Esophagus (tissue), 2 donors: ENCODE measurements at regions not wholly inside any gene's neighbourhood (a gene's known extent, or its start where the extent isn't known, plus 50 kb on each side); places are given as distances from the start of the nearest gene placed in this dataset.

ENCODE experiments used
- H3K27ac ChIP-seq, 2 donors: one replicate each; pipeline ENCODE4 v1.5.1; 2013; ENCODE audit warnings: low read depth in 2 of 2, mild to moderate bottlenecking in 2 of 2, inconsistent platforms in 1 of 2, low read length in 1 of 2, moderate library complexity in 1 of 2
- H3K27me3 ChIP-seq, 2 donors: one replicate each; pipeline ENCODE4 v1.6.1; 2013; ENCODE audit warnings: low read length in 2 of 2, control low read depth in 1 of 2, mild to moderate bottlenecking in 1 of 2; ENCODE audit not compliant: insufficient read depth in 2 of 2, control insufficient read depth in 1 of 2
- H3K36me3 ChIP-seq, 2 donors: one replicate each; pipeline ENCODE4 v1.6.1; 2013; ENCODE audit warnings: low read length in 1 of 2; ENCODE audit not compliant: control insufficient read depth in 2 of 2, insufficient read depth in 2 of 2
- H3K4me1 ChIP-seq, 2 donors: one replicate each; pipeline ENCODE4 v1.6.1; 2013; ENCODE audit warnings: low read length in 1 of 2; ENCODE audit not compliant: control insufficient read depth in 2 of 2, insufficient read depth in 2 of 2
- H3K4me3 ChIP-seq, 2 donors: one replicate each; pipeline ENCODE4 v1.5.1; 2013; ENCODE audit warnings: low read length in 2 of 2, mild to moderate bottlenecking in 2 of 2, low read depth in 1 of 2, moderate library complexity in 1 of 2
- H3K9me3 ChIP-seq, 2 donors: one replicate each; pipeline ENCODE4 v1.6.1; 2013; ENCODE audit warnings: mild to moderate bottlenecking in 2 of 2, low read depth in 1 of 2, low read length in 1 of 2, moderate library complexity in 1 of 2; ENCODE audit not compliant: control insufficient read depth in 2 of 2, insufficient read depth in 1 of 2
- WGBS, 2 donors: extraction: QIAGEN DNeasy Blood & Tissue Kit; methylation state at CpG; one replicate each; pipeline ENCODE4 v1.1.7; 2013; 5-methylcytosine and 5-hydroxymethylcytosine counted together
- donor health status: healthy with polysubstance abuse.
- donor health status: Bipolar disorder and iron deficiency.

DNA sequence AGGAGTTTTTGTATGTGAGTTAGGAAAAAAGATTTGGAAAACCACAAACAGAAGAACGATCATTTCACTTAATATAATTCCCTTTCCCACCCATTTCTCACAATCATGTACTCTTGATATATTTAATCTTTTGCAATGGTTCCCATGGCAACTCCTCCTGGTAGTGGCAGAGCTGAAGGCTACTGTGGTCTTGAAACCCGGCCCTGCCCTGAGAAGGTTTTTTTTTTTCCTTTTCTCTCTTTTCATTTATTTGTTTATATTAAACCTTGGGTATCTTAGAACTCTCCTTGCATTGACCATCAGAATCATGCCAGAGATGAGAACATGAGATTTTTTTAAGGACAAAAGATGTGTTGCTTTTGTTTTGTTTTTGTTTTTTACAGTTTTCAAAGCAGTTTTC is 566.1 kb upstream of the NRP1 start:
- H3K27ac ChIP-seq: no peak overlapping the region
- no peaks in the 10 kb centered on the region for H3K36me3 ChIP-seq
- peaks cover 0 to 2% of the 10 kb centered on the region in 2 donors for H3K4me1 ChIP-seq
- no peak overlapping the region for H3K4me3 ChIP-seq
- no peaks in the 10 kb centered on the region for H3K27me3 ChIP-seq
- no peaks in the 10 kb centered on the region for H3K9me3 ChIP-seq
- WGBS, 2 donors: 31 to 42% methylated on average over 2 of the region's 2 CpGs

DNA sequence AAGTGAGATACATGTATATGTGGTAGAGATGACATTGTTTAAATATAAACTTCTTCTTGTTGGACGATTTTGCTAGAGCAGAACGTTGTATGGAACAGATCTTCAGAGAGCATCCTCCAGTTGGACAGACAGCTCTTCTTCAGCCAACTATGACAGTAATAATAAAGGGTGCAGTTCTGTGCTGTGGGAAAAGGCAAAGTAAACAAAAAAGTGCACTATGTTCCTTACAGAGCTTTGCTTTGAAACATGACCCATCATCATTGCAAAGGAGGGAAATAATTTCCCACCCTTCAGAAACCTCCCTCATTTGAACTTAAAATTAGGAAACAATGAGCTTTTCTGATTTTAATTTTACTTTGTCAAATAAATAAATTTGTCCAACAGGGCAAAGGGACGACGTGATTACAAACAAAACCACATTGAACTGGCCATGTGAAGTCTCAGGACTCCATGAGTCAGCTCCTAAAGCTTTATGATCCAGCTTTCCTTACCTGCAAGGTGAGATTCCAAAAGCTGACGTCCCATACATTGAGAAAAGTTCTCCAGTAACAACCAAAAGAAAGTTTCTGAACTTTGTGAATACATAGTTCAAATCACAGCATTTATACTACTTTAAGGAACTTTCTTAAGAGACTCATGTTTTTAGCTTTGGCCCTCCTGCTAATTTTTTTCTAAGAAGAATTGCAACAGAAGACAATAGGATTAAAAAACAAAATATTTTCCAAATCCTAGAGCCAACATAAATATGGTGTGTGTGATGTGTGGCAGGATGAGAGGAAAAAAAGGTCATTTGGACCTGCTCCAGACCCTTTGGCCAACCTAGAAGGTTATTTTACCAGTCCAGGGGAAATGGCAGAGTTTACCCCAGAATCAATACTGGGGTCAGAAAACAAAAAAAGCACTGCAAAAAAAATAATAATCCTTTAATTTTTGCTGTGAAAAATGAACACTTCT is 565.4 kb upstream of the NRP1 start:
- 30 to 48% methylated on average over 5 of the region's 5 CpGs for WGBS, 2 donors
- Histone ChIP-seq H3K36me3 (no peaks in the 10 kb centered on the region), H3K4me3 (no peak overlapping the region), H3K27ac (peak overlapping the region in 1 of 2 donors; percentile 49), H3K9me3 (no peaks in the 10 kb centered on the region), H3K4me1 (peaks cover 0 to 2% of the 10 kb centered on the region in 2 donors), H3K27me3 (no peaks in the 10 kb centered on the region)

DNA sequence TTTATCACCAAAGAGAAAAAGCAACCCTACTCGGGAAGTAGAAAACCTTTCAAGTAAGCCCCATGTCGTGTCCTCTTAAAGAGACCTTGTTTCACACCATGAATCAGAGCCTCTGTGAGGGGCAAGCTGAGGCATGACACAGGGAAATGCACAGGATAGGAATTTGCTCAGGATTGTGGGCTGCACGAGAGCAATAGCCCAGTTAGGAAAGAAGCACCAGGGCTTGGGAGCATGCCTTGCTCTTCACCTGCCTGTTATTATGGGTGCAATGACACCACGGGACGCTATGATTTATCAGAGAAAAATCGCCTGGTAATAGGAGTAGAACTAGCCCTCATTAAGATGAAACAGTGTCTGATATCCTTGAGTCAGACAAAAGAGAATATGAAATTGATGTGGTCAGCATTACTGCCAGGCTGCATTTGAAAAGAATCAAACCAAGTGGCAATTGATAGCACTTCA is 562.9 kb upstream of the NRP1 start:
- Histone ChIP-seq H3K4me1 (peaks cover 0 to 2% of the 10 kb centered on the region in 2 donors), H3K4me3 (no peak overlapping the region), H3K9me3 (no peaks in the 10 kb centered on the region), H3K36me3 (no peaks in the 10 kb centered on the region), H3K27ac (peak overlapping the region in 1 of 2 donors; percentile 35), H3K27me3 (no peaks in the 10 kb centered on the region)
- whole genome bisulfite sequencing, 2 donors: 40 to 53% methylated on average over 6 of the region's 6 CpGs

DNA sequence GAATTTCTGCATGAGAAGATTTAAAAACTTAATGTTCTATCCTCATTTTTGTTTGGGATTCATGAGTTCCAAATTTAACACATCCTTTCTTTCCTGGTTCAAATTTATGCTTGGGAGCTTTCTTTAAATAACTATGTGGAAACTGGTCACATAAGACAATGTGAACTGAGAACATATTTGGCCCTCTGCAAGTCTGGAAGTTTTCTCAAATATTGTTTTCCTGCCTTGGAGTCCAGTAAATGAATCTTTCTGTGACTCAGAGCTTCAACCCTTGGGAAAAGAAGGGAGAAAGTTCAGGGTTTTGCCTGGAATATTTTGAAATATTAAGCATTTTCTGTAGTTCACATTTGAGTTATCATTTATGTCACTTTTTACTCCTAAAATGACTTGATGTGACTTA is 559.0 kb upstream of the NRP1 start:
- Histone ChIP-seq H3K36me3 (no peaks in the 10 kb centered on the region), H3K9me3 (no peaks in the 10 kb centered on the region), H3K27ac (no peak overlapping the region), H3K4me3 (no peak overlapping the region), H3K4me1 (no peaks in the 10 kb centered on the region), H3K27me3 (no peaks in the 10 kb centered on the region)

DNA sequence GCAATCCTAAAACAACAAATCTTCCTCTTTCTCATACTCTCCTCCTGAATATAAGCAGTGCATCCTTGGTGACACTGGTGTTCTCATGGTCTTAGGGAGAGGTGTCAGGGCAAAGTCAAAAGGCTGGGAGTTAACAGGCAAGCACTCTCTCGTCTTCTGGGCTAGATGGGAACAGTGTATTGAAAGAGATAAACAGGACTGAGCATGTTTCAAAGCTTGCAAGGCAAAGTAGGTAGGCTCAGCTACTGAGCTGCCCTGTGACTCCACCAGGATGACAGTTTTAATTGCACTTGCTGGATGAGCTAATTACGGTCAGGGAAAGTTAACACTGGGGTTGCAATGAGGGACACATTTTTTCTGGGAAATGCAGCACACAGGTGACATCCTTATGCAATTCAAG is 554.9 kb upstream of the NRP1 start:
- Histone ChIP-seq H3K27me3 (no peaks in the 10 kb centered on the region), H3K4me1 (no peaks in the 10 kb centered on the region), H3K36me3 (no peaks in the 10 kb centered on the region), H3K4me3 (no peak overlapping the region), H3K27ac (no peak overlapping the region), H3K9me3 (no peaks in the 10 kb centered on the region)
- 48 to 55% methylated on average over 2 of the region's 2 CpGs for WGBS, 2 donors

DNA sequence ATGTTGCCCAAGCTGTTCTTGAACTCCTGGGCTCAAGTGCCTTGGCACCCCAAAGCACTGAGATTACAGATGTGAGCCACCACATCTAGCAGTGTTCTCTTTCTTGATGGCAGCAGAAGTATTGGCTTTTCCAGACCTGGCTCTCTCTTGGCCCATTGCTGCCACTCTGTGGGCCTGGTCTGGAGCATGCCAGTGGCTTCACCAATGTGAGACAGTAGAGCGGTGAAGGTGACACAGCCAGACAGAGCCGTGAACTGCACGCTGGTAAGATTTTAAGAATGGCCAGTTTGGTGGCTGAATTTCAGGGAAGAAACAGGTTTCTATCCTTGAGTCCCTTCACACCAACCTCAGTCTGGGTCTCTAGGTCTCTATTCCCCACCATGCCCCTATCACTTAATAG is 552.7 kb upstream of the NRP1 start:
- H3K9me3 ChIP-seq: no peaks in the 10 kb centered on the region
- no peak overlapping the region for H3K4me3 ChIP-seq
- no peaks in the 10 kb centered on the region for H3K27me3 ChIP-seq
- no peak overlapping the region for H3K27ac ChIP-seq
- H3K36me3 ChIP-seq: no peaks in the 10 kb centered on the region
- H3K4me1 ChIP-seq: no peaks in the 10 kb centered on the region
- 96 to 97% methylated on average over 3 of the region's 3 CpGs for WGBS, 2 donors

DNA sequence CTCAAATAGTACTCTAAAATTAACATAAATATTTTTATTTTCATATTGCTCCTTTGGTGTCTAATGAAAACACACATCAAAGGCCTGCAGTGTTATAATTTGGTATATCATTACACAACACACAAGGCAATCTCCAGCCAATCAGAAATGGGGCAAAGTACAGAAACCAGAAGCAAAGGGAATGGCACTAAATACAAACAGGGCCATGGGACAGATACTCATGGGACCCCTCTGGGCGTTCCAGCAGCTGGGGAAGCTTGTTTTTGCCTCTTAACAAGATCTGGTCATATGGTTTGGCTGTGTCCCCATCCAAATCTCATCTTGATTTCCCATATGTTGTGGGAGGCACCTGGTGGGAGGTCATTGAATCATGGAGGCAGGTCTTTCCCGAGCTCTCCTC is 551.8 kb upstream of the NRP1 start:
- H3K9me3 ChIP-seq: no peaks in the 10 kb centered on the region
- no peak overlapping the region for H3K4me3 ChIP-seq
- H3K4me1 ChIP-seq: no peaks in the 10 kb centered on the region
- H3K27ac ChIP-seq: no peak overlapping the region
- WGBS, 2 donors: 80 to 91% methylated on average over 2 of the region's 2 CpGs
- no peaks in the 10 kb centered on the region for H3K27me3 ChIP-seq
- no peaks in the 10 kb centered on the region for H3K36me3 ChIP-seq

DNA sequence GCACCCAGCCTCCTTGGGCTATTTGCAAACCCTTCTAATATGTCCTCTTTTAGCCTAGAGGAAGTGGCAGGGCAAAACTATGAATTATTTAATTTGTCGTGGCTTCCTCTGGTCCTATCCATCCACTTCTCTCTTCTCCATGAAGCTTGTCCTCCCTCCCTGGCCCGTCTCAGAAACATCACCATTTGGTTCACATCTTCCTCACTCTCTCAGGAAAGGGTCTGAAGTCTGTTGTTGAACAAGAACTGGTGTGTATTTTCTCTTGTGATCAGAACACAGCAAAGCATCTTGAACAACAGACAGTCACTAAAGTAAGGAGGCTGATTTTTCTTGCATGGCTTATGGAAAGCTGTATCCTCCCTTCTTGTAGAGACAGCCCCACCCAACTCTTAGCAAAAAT is 550.1 kb upstream of the NRP1 start:
- H3K9me3 ChIP-seq: no peaks in the 10 kb centered on the region
- no peaks in the 10 kb centered on the region for H3K27me3 ChIP-seq
- H3K27ac ChIP-seq: no peak overlapping the region
- no peak overlapping the region for H3K4me3 ChIP-seq
- H3K36me3 ChIP-seq: no peaks in the 10 kb centered on the region
- WGBS, 2 donors: 73 to 74% methylated on average over 2 of the region's 2 CpGs
- H3K4me1 ChIP-seq: no peaks in the 10 kb centered on the region

DNA sequence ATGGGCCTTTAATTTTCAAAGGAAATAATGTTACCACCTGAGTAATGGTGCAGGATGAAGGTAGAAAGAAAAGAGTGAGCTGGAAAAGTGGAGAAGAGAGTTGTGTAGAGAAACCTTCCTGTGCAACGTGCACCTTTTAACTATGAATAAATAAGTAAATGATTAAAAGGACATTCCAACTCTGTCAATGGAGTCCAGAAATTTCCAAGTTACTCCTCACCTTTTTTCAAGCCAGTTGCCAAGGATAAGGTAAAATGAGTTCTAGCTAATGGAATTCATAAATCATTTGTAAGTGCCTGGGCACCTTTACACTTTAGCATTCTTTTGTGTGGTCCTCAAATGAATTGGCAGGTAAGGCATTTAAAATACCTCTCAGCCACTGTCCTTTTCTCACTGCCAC is 549.4 kb upstream of the NRP1 start:
- H3K4me1 ChIP-seq: no peaks in the 10 kb centered on the region
- 61 to 84% methylated on average over 1 of the region's 1 CpG for WGBS, 2 donors
- H3K9me3 ChIP-seq: no peaks in the 10 kb centered on the region
- H3K27ac ChIP-seq: no peak overlapping the region
- H3K27me3 ChIP-seq: no peaks in the 10 kb centered on the region
- H3K4me3 ChIP-seq: no peak overlapping the region
- H3K36me3 ChIP-seq: no peaks in the 10 kb centered on the region

DNA sequence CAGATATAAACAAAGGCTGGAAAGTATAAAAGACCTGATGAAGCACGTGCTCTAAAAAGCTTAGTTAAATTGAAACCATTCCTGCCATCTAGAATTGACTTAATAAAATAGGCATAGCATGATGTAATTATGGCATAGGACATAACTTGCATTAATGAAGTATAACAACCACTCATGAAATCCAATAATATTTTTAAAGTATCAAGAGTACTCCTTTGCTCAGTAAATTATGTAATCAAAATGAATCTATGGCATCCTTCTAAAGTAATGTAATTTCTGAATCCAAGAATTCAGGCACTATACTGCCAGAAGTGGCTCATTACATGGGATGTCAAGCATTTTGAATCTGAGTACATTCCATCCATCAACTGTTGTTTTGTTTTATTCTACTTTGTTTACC is 548.5 kb upstream of the NRP1 start:
- H3K9me3 ChIP-seq: no peaks in the 10 kb centered on the region
- no peak overlapping the region for H3K4me3 ChIP-seq
- H3K27me3 ChIP-seq: no peaks in the 10 kb centered on the region
- H3K36me3 ChIP-seq: no peaks in the 10 kb centered on the region
- WGBS, 2 donors: 72 to 80% methylated on average over 1 of the region's 1 CpG
- H3K27ac ChIP-seq: no peak overlapping the region
- no peaks in the 10 kb centered on the region for H3K4me1 ChIP-seq
